Esophagus squamous epithelium (tissue), 5 donors: ENCODE measurements at regions not wholly inside any gene's neighbourhood (a gene's known extent, or its start where the extent isn't known, plus 50 kb on each side); places are given as distances from the start of the nearest gene placed in this dataset.

Source experiments
- DNase-seq: peaks from one replicate; lab custom pipeline; 2025; lab: John Stamatoyannopoulos, UW
- H3K27ac ChIP-seq, 4 donors: fragments of 200-600 bp; sonication (generic); one replicate each; pipeline ENCODE4 v1.5.1; 2016 to 2019; ENCODE audit warnings: mild to moderate bottlenecking in 1 of 4
- H3K27me3 ChIP-seq, 4 donors: fragments of 200-600 bp; sonication (generic); 1 replicate in 3 of 4; 2 replicates in 1 of 4; pipeline versions ENCODE4 v1.5.1 to v1.6.0; 2017 to 2021; ENCODE audit warnings: antibody characterized with exemption in 1 of 4
- H3K36me3 ChIP-seq, 3 donors: fragments of 200-600 bp; sonication (generic); one replicate each; pipeline ENCODE4 v1.5.1; 2016 to 2019
- H3K4me1 ChIP-seq, 3 donors: fragments of 200-600 bp; sonication (generic); one replicate each; pipeline ENCODE4 v1.5.1; 2017 to 2019
- H3K4me3 ChIP-seq, 4 donors: fragments of 200-600 bp; sonication (generic); 1 replicate in 3 of 4; 2 replicates in 1 of 4; pipeline ENCODE4 v1.5.1; 2016 to 2019; ENCODE audit warnings: mild to moderate bottlenecking in 2 of 4, moderate library complexity in 1 of 4
- H3K9me3 ChIP-seq, 3 donors: fragments of 200-600 bp; sonication (generic); one replicate each; pipeline ENCODE4 v1.5.1; 2016 to 2019
- CTCF ChIP-seq, 6 experiments: fragments of 450-650 bp in 4 of 6; fragments of 200-600 bp in 2 of 6; sonication (generic) in 2 of 6; IDR thresholded peaks; one replicate each; pipeline ENCODE4 v1.5.1; 2016 to 2019; ENCODE audit warnings: antibody characterized with exemption in 6 of 6, mild to moderate bottlenecking in 4 of 6, moderate library complexity in 4 of 6
- POLR2A ChIP-seq, 4 donors: fragments of 450-650 bp; IDR thresholded peaks; one replicate each; pipeline ENCODE4 v1.6.1; 2017; ENCODE audit warnings: antibody characterized with exemption in 4 of 4, mild to moderate bottlenecking in 4 of 4, moderate library complexity in 3 of 4
- WGBS, 2 donors: methylation state at CpG; one replicate each; pipeline ENCODE4 v1.1.5; 2018; 5-methylcytosine and 5-hydroxymethylcytosine counted together
- intact Hi-C: fragments of 100-400 bp; cut with DNase I; formaldehyde crosslinking; loops from one replicate; pipeline ENCODE4 v1.15.0; 2022
- donor health status: DM: yes; HTN: yes; CAD: no.

- intact Hi-C loops: no loop called here
- no peak for DNase-seq
- TF ChIP-seq CTCF (IDR thresholded peaks at IDR 0.05) (no peak), POLR2A (IDR thresholded peaks at IDR 0.05) (no peak)
- no peaks in the 10 kb centered on the region for H3K36me3 ChIP-seq
- 71 to 77% methylated on average over 3 of the region's 3 CpGs for WGBS, 2 donors
- H3K4me1 ChIP-seq: no peaks in the 10 kb centered on the region
- H3K27me3 ChIP-seq: peaks cover 0 to 20% (median 0%) of the 10 kb centered on the region in 4 donors
- H3K4me3 ChIP-seq: no peak overlapping the region
- no peaks in the 10 kb centered on the region for H3K9me3 ChIP-seq
- no peak overlapping the region for H3K27ac ChIP-seq
Observed at GRCh38 chr1:60831780-60832179, 250.6 kb upstream of the NFIA start.

- Histone ChIP-seq H3K4me3 (no peak overlapping the region), H3K27me3 (peaks cover 0 to 10% (median 0%) of the 10 kb centered on the region in 4 donors), H3K36me3 (no peaks in the 10 kb centered on the region), H3K27ac (no peak overlapping the region), H3K9me3 (no peaks in the 10 kb centered on the region), H3K4me1 (no peaks in the 10 kb centered on the region)
- TF ChIP-seq POLR2A (IDR thresholded peaks at IDR 0.05) (no peak), CTCF (IDR thresholded peaks at IDR 0.05) (no peak)
- no peak for DNase-seq
- intact Hi-C loops: no loop called here
- 84 to 88% methylated on average over 3 of the region's 3 CpGs for WGBS, 2 donors
Observed at GRCh38 chr1:60828944-60829343, 253.4 kb upstream of the NFIA start.

- no peak for TF ChIP-seq CTCF (IDR thresholded peaks at IDR 0.05)
- TF ChIP-seq POLR2A (IDR thresholded peaks at IDR 0.05): no peak
- Histone ChIP-seq H3K9me3 (no peaks in the 10 kb centered on the region), H3K4me1 (no peaks in the 10 kb centered on the region), H3K27ac (no peak overlapping the region), H3K27me3 (no peaks in the 10 kb centered on the region), H3K36me3 (no peaks in the 10 kb centered on the region), H3K4me3 (no peak overlapping the region)
- WGBS, 2 donors: 82 to 83% methylated on average over 2 of the region's 2 CpGs
- no peak for DNase-seq
- intact Hi-C loops: no loop called here
Observed at GRCh38 chr1:60826320-60827094, 255.9 kb upstream of the NFIA start.

- Histone ChIP-seq H3K4me3 (no peak overlapping the region), H3K4me1 (no peaks in the 10 kb centered on the region), H3K36me3 (no peaks in the 10 kb centered on the region), H3K9me3 (no peaks in the 10 kb centered on the region), H3K27ac (no peak overlapping the region), H3K27me3 (no peaks in the 10 kb centered on the region)
- TF ChIP-seq POLR2A (IDR thresholded peaks at IDR 0.05) (no peak), CTCF (IDR thresholded peaks at IDR 0.05) (no peak)
- no peak for DNase-seq
- WGBS, 2 donors: 60 to 90% methylated on average over 1 of the region's 1 CpG
- intact Hi-C loops: no loop called here
Observed at GRCh38 chr1:60825593-60825992, 256.8 kb upstream of the NFIA start.

GRCh38 chr1:60823151-60823550 lies 259.2 kb upstream of the NFIA start:
- H3K9me3 ChIP-seq: no peaks in the 10 kb centered on the region
- no peak overlapping the region for H3K27ac ChIP-seq
- intact Hi-C loops: no loop called here
- no peaks in the 10 kb centered on the region for H3K27me3 ChIP-seq
- no peak for TF ChIP-seq CTCF (IDR thresholded peaks at IDR 0.05)
- no peak for TF ChIP-seq POLR2A (IDR thresholded peaks at IDR 0.05)
- H3K4me3 ChIP-seq: no peak overlapping the region
- WGBS, 2 donors: 40 to 43% methylated on average over 1 of the region's 1 CpG
- no peaks in the 10 kb centered on the region for H3K4me1 ChIP-seq
- no peaks in the 10 kb centered on the region for H3K36me3 ChIP-seq
- DNase-seq: no peak
